ACHN (cell line): ENCODE measurements at regions not wholly inside any gene's neighbourhood (a gene's known extent, or its start where the extent isn't known, plus 50 kb on each side); places are given as distances from the start of the nearest gene placed in this dataset.

Source experiments
- DNase-seq: peaks from one replicate; pipeline ENCODE4 v3.0.0-alpha.2; 2015
- in situ Hi-C: cut with HindIII; loops from 2 replicates; pipeline ENCODE4 v1.10.0; 2017; ENCODE audit warnings: low sequenced_read_pairs, low pct_ligation_motif_present, low pct_unique_long_range_greater_than_20kb

DNA sequence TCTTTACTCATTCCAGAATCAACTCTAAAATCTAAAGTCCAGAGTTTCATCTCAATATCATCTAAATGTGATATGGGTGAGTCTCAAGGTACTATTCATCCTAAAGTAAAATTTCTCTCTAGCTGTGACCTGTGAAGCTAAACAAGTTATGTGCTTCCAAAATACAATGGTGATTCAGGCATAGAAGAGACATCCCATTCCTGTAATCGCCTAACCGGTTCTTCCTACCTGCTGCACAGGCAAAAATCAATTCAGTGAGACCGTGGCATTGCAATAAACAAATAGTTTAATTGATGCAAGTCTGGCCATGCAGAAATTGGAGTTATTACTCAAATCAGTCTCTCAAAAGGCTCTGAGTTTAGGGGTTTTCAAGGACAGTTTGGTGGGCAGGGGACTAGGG, 232.8 kb downstream of the UBE3D start:
- in situ Hi-C loops = no loop called here

DNA sequence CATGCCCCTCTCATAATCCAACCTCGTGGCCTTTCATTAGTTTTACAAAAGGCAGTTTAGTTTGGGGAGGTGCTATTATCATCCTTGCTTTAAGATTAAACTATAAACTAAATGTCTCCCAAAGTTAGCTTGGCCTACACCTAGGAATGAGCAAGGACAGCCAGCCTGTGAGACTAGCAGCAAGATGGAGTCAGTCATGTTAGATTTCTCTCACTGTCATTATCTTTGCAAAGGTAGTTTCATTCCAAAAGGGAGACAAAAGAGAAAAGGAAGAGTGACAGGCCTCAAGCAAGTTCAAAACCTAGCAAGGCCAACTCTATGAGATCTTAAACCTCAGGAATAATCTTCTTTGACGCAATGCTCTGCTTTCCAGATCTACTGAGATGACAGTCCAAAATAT, 232.2 kb downstream of the UBE3D start:
- in situ Hi-C loops = no loop called here
- no peak for DNase-seq

More for the DNA sequence above, 232.8 kb downstream of the UBE3D start:
- no peak for DNase-seq

DNA sequence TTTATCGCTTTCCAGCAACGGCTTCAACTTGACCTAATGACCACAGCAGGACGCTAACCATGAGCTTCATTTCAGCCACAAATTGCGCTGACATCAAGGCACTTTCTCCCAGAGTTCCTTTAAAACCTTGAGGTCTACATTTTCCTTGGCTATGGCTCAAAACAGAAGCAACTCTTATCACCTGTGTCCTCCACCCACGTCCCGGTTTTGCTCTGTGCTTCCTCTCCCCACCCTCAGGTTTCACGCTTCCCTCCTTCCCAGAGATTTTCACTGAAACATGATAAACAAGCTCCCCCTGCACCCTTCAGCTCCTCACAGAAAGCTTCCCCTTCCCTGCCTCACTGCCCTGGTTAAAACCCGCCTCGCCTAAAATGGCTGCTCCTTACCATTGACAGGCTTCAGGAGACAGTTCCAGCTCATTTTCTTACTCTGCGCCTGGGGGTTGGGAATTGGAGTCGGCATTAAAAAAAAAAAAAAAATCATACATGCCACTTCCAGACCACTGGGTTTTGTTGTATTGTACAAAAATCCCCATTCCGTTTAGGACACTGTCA, 229.5 kb downstream of the UBE3D start:
- no peak for DNase-seq
- in situ Hi-C loops = no loop called here

- in situ Hi-C loops = no loop called here
- no peak for DNase-seq
These were observed 225.1 kb downstream of the UBE3D start for GRCh38 chr6:82840571-82840970.

- DNase-seq = no peak
- in situ Hi-C loops = no loop called here
These were observed 224.3 kb downstream of the UBE3D start for GRCh38 chr6:82841309-82841708.
